Mesenchymal stem cell (in vitro differentiated cells and primary cell): ENCODE measurements at regions not wholly inside any gene's neighbourhood (a gene's known extent, or its start where the extent isn't known, plus 50 kb on each side); places are given as distances from the start of the nearest gene placed in this dataset.

ENCODE experiments used
- DNase-seq: peaks from one replicate; pipeline ENCODE4 v3.0.0-alpha.2; 2013
- H2AFZ ChIP-seq: one replicate; pipeline ENCODE4 v1.6.1; 2013; ENCODE audit warnings: low read depth, mild to moderate bottlenecking, control low read depth, inconsistent platforms, low read length, moderate library complexity
- H2AK5ac ChIP-seq: 2 replicates; pipeline ENCODE4 v1.6.1; 2013; ENCODE audit warnings: low read length, moderate library complexity, mild to moderate bottlenecking, inconsistent platforms; ENCODE audit not compliant: severe bottlenecking
- H2BK120ac ChIP-seq: one replicate; pipeline ENCODE4 v1.6.1; 2013; ENCODE audit warnings: low read depth, mild to moderate bottlenecking, inconsistent platforms, low read length, moderate library complexity
- H2BK12ac ChIP-seq, 2 experiments: one replicate each; pipeline ENCODE4 v1.6.1; 2013; ENCODE audit warnings: inconsistent platforms in 2 of 2, low read length in 2 of 2, mild to moderate bottlenecking in 2 of 2, moderate library complexity in 2 of 2, control low read depth in 1 of 2
- H2BK15ac ChIP-seq: one replicate; pipeline ENCODE4 v1.6.1; 2013; ENCODE audit warnings: mild to moderate bottlenecking, low read depth, inconsistent platforms; ENCODE audit not compliant: poor library complexity, severe bottlenecking
- H2BK5ac ChIP-seq: 2 replicates; pipeline ENCODE4 v1.6.1; 2013; ENCODE audit warnings: low read depth, mild to moderate bottlenecking, low read length, control low read depth, inconsistent platforms; ENCODE audit not compliant: poor library complexity, severe bottlenecking
- H3K14ac ChIP-seq, 2 experiments: one replicate each; pipeline ENCODE4 v1.6.1; 2013; ENCODE audit warnings: inconsistent platforms in 2 of 2, low read length in 2 of 2, control low read depth in 1 of 2, mild to moderate bottlenecking in 1 of 2, moderate library complexity in 1 of 2
- H3K18ac ChIP-seq, 2 experiments: one replicate each; pipeline ENCODE4 v1.6.1; 2013; ENCODE audit warnings: inconsistent platforms in 2 of 2, low read length in 2 of 2, control low read depth in 1 of 2, low read depth in 1 of 2, mild to moderate bottlenecking in 1 of 2
- H3K23ac ChIP-seq, 2 experiments: one replicate each; pipeline ENCODE4 v1.6.1; 2013; ENCODE audit warnings: inconsistent platforms in 2 of 2, low read length in 2 of 2, mild to moderate bottlenecking in 2 of 2, moderate library complexity in 2 of 2, control low read depth in 1 of 2
- H3K27ac ChIP-seq: 2 replicates; pipeline ENCODE4 v1.5.1; 2013; ENCODE audit warnings: mild to moderate bottlenecking, moderate library complexity, low read length, control low read depth, inconsistent platforms; ENCODE audit not compliant: poor library complexity, severe bottlenecking
- H3K27me3 ChIP-seq, 2 experiments: 2 replicates each; pipeline versions ENCODE4 v1.6.1 to v1.7.0; 2013; ENCODE audit warnings: low read length in 2 of 2, mild to moderate bottlenecking in 2 of 2, moderate library complexity in 2 of 2, control low read depth in 1 of 2, inconsistent platforms in 1 of 2; ENCODE audit not compliant: control insufficient read depth in 1 of 2, insufficient read depth in 1 of 2
- H3K36me3 ChIP-seq, 2 experiments: 2 replicates each; pipeline versions ENCODE4 v1.6.1 to v1.7.0; 2013; ENCODE audit warnings: low read length in 2 of 2, control low read depth in 1 of 2, inconsistent platforms in 1 of 2, low read depth in 1 of 2, mild to moderate bottlenecking in 1 of 2; ENCODE audit not compliant: insufficient read depth in 2 of 2, control insufficient read depth in 1 of 2
- H3K4ac ChIP-seq, 2 experiments: one replicate each; pipeline ENCODE4 v1.6.1; 2013; ENCODE audit warnings: inconsistent platforms in 2 of 2, low read length in 2 of 2, mild to moderate bottlenecking in 2 of 2, moderate library complexity in 2 of 2, control low read depth in 1 of 2, low read depth in 1 of 2
- H3K4me1 ChIP-seq: 2 replicates; pipeline ENCODE4 v1.6.1; 2013; ENCODE audit warnings: low read depth, low read length, control low read depth; ENCODE audit not compliant: control insufficient read depth, insufficient read depth
- H3K4me2 ChIP-seq: 2 replicates; pipeline ENCODE4 v1.6.1; 2013; ENCODE audit warnings: low read length, mild to moderate bottlenecking, inconsistent platforms; ENCODE audit not compliant: poor library complexity, severe bottlenecking
- H3K4me3 ChIP-seq, 2 experiments: 2 replicates each; pipeline versions ENCODE4 v1.5.1 to v1.7.0; 2013; ENCODE audit warnings: low read length in 2 of 2, mild to moderate bottlenecking in 2 of 2, control low read depth in 1 of 2, low read depth in 1 of 2; ENCODE audit not compliant: insufficient read depth in 1 of 2
- H3K79me1 ChIP-seq: replicated peaks from 2 replicates; pipeline ENCODE4 v1.6.1; 2013; ENCODE audit warnings: mild to moderate bottlenecking, control low read depth, low read length, inconsistent platforms; ENCODE audit not compliant: poor library complexity, severe bottlenecking
- H3K9ac ChIP-seq: 2 replicates; pipeline ENCODE4 v1.7.0; 2013; ENCODE audit warnings: mild to moderate bottlenecking, low read length, moderate library complexity
- H3K9me3 ChIP-seq: 2 replicates; pipeline ENCODE4 v1.7.0; 2013; ENCODE audit warnings: mild to moderate bottlenecking, low read length; ENCODE audit not compliant: control insufficient read depth
- H4K8ac ChIP-seq: one replicate; pipeline ENCODE4 v1.6.1; 2013; ENCODE audit warnings: inconsistent platforms, mild to moderate bottlenecking, low read length, moderate library complexity
- H4K91ac ChIP-seq: one replicate; pipeline ENCODE4 v1.6.1; 2013; ENCODE audit warnings: mild to moderate bottlenecking, low read length, inconsistent platforms
- WGBS: methylation state at CpG from one replicate; pipeline ENCODE4 v1.1.7; 2013; ENCODE audit warnings: mixed read lengths; 5-methylcytosine and 5-hydroxymethylcytosine counted together

- Histone ChIP-seq H2BK5ac (no peak overlapping the region), H3K27me3 (no peaks in the 10 kb centered on the region), H4K91ac (no peak overlapping the region), H2BK15ac (no peak overlapping the region), H2AK5ac (no peak overlapping the region), H3K36me3 (no peaks in the 10 kb centered on the region), H3K4me3 (no peak overlapping the region), H2BK120ac (no peak overlapping the region), H3K9me3 (no peaks in the 10 kb centered on the region), H3K4ac (no peak overlapping the region), H2BK12ac (no peak overlapping the region), H3K23ac (no peak overlapping the region), H3K27ac (no peak overlapping the region), H3K18ac (no peak overlapping the region), H4K8ac (no peak overlapping the region), H3K4me2 (no peak overlapping the region), H3K4me1 (no peaks in the 10 kb centered on the region), H3K9ac (no peak overlapping the region), H2AFZ (no peak overlapping the region), H3K14ac (no peak overlapping the region), H3K79me1 (no peaks in the 10 kb centered on the region)
- 80% methylated on average over 5 of the region's 5 CpGs for WGBS
- no peak for DNase-seq
These were observed 833.1 kb downstream of the VRK1 start for GRCh38 chr14:97630249-97630648.

- no peak overlapping the region for H3K23ac ChIP-seq
- H3K79me1 ChIP-seq: no peaks in the 10 kb centered on the region
- H2BK120ac ChIP-seq: no peak overlapping the region
- no peak overlapping the region for H3K4ac ChIP-seq
- no peaks in the 10 kb centered on the region for H3K9me3 ChIP-seq
- H4K91ac ChIP-seq: no peak overlapping the region
- H3K36me3 ChIP-seq: no peaks in the 10 kb centered on the region
- no peak overlapping the region for H3K9ac ChIP-seq
- H3K4me3 ChIP-seq: no peak overlapping the region
- WGBS: 76% methylated on average over 4 of the region's 4 CpGs
- H2BK15ac ChIP-seq: no peak overlapping the region
- no peak overlapping the region for H3K4me2 ChIP-seq
- no peak overlapping the region for H4K8ac ChIP-seq
- no peak overlapping the region for H3K27ac ChIP-seq
- H3K14ac ChIP-seq: no peak overlapping the region
- DNase-seq: no peak
- H3K27me3 ChIP-seq: no peaks in the 10 kb centered on the region
- H3K4me1 ChIP-seq: no peaks in the 10 kb centered on the region
- no peak overlapping the region for H2AFZ ChIP-seq
- H2BK12ac ChIP-seq: no peak overlapping the region
- no peak overlapping the region for H2AK5ac ChIP-seq
- H3K18ac ChIP-seq: no peak overlapping the region
- H2BK5ac ChIP-seq: no peak overlapping the region
These were observed 836.1 kb downstream of the VRK1 start for GRCh38 chr14:97633131-97633738.

GRCh38 chr14:97634751-97635150 lies 837.6 kb downstream of the VRK1 start:
- no peaks in the 10 kb centered on the region for H3K4me1 ChIP-seq
- H3K23ac ChIP-seq: no peak overlapping the region
- no peak overlapping the region for H3K14ac ChIP-seq
- peak overlapping the region in 1 of 2 experiments; percentile 64 for H3K4me3 ChIP-seq
- H2BK5ac ChIP-seq: no peak overlapping the region
- H3K36me3 ChIP-seq: no peaks in the 10 kb centered on the region
- no peak overlapping the region for H3K18ac ChIP-seq
- no peak for DNase-seq
- no peak overlapping the region for H2BK12ac ChIP-seq
- no peak overlapping the region for H2AK5ac ChIP-seq
- no peak overlapping the region for H3K27ac ChIP-seq
- H3K4me2 ChIP-seq: no peak overlapping the region
- no peak overlapping the region for H4K91ac ChIP-seq
- H3K9me3 ChIP-seq: no peaks in the 10 kb centered on the region
- H3K79me1 ChIP-seq: no peaks in the 10 kb centered on the region
- no peak overlapping the region for H2BK15ac ChIP-seq
- H2AFZ ChIP-seq: no peak overlapping the region
- H3K4ac ChIP-seq: no peak overlapping the region
- H2BK120ac ChIP-seq: no peak overlapping the region
- WGBS: 58% methylated on average over 13 of the region's 13 CpGs
- H4K8ac ChIP-seq: no peak overlapping the region
- H3K27me3 ChIP-seq: no peaks in the 10 kb centered on the region
- peak overlapping the region; percentile 80 for H3K9ac ChIP-seq

- no peak overlapping the region for H2BK5ac ChIP-seq
- no peak overlapping the region for H3K14ac ChIP-seq
- no peak overlapping the region for H4K8ac ChIP-seq
- H2BK12ac ChIP-seq: no peak overlapping the region
- DNase-seq: no peak
- no peak overlapping the region for H2AFZ ChIP-seq
- no peak overlapping the region for H3K4ac ChIP-seq
- H3K27ac ChIP-seq: no peak overlapping the region
- H2BK120ac ChIP-seq: no peak overlapping the region
- H3K9ac ChIP-seq: no peak overlapping the region
- H3K36me3 ChIP-seq: no peaks in the 10 kb centered on the region
- H3K4me3 ChIP-seq: no peak overlapping the region
- H3K4me2 ChIP-seq: no peak overlapping the region
- H3K23ac ChIP-seq: no peak overlapping the region
- H2BK15ac ChIP-seq: no peak overlapping the region
- 13% methylated on average over 3 of the region's 3 CpGs for WGBS
- no peaks in the 10 kb centered on the region for H3K79me1 ChIP-seq
- no peak overlapping the region for H4K91ac ChIP-seq
- no peaks in the 10 kb centered on the region for H3K9me3 ChIP-seq
- H3K27me3 ChIP-seq: no peaks in the 10 kb centered on the region
- H3K4me1 ChIP-seq: no peaks in the 10 kb centered on the region
- H3K18ac ChIP-seq: no peak overlapping the region
- H2AK5ac ChIP-seq: no peak overlapping the region
These were observed 841.7 kb downstream of the VRK1 start for GRCh38 chr14:97638864-97639263.
